AG09319 (cell line): ENCODE measurements at regions not wholly inside any gene's neighbourhood (a gene's known extent, or its start where the extent isn't known, plus 50 kb on each side); places are given as distances from the start of the nearest gene placed in this dataset.
"Not testable (repeated sequence)": the region's sequence is repeated elsewhere in the genome, so short reads cannot be mapped to it uniquely, and the experiment has no call there.

Source experiments
- DNase-seq: peaks from one replicate; pipeline ENCODE4 v3.0.0-alpha.2; 2010; ENCODE audit warnings: low read depth; ENCODE audit errors: extremely low read depth
- CTCF ChIP-seq: IDR thresholded peaks from 2 replicates; pipeline ENCODE4 v1.5.1; 2011; ENCODE audit warnings: low read depth, mild to moderate bottlenecking, inconsistent platforms, low read length, moderate library complexity

DNA sequence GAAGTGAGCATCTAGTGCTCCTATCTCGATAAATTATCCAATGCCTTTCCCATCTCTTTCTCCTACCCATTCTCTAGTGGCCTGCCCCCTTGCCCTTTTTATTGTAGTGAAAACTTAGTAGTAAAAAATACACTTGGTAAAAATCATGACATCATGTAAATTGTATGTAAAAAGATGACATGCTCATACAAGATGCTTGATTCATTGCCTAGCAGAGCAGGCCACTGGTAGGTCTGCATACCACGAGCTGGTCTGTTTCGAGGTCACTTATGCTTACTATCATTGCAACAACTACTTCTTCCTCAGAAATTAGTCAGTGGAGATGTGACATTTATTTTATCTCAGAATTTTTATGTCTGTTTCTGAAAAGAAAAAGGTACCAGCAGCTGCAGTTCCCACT, 177.3 kb downstream of the C9orf152 start:
- no peak for TF ChIP-seq CTCF
- DNase-seq = no peak

GRCh38 chr9:110031511-110032173, 176.3 kb downstream of the C9orf152 start:
- no peak for TF ChIP-seq CTCF
- DNase-seq = no peak

DNA sequence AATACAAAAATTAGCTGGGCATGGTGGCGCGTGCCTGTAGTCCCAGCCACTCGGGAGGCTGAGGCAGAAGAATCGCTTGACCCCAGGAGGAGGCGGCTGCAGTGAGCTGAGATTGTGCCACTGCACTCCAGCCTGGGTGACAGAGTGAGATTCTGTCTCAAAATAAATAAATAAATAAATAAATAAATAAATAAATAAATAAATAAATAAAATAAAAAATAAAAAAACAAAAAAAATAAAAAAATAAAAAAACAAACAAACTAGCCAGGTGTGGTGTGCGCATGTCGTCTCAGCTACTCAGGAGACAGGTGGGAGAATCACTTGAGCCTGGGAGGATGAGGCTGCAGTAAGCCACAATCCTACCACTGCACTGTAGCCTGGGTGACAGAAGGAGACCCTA, 175.4 kb downstream of the C9orf152 start:
- not testable (repeated sequence) for DNase-seq

DNA sequence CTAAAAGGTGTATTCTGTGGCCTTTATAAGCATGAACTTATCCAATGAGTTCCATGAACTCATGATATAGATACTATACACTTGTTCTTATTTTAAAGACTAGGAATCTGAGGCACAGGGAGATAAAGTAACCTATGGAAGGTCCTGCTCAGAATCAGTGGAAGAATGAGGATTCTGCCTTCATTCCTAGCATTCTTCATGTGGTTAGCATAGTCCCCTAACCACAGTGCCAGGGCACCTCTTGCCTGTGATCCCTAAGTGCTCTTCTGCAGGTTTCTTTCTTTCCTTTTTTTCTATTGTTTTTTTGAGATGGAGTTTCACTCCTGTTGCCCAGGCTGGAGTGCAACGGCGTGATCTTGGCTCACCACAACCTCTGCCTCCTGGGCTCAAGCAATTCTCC, 174.1 kb downstream of the C9orf152 start:
- no peak for DNase-seq
- TF ChIP-seq CTCF = no peak

DNA sequence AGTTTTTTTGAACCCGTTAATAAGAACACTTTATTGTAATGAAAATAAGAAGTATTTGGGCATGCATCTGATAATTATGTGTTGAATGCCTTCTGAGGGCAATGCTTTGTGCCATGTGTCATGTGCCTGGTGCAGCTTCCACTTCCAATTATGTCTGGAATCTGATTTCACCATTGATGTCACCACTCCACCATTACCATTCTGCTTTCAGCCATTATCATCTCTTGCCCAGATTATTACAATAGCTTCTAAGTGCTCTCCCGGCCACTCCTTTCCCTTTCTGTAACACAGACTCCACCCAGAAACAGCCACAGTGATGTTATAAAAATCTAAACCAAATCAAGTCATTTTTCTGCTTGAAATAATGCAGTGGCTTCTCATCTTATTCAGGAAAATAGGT, 171.7 kb downstream of the C9orf152 start:
- DNase-seq = no peak
- no peak for TF ChIP-seq CTCF

DNA sequence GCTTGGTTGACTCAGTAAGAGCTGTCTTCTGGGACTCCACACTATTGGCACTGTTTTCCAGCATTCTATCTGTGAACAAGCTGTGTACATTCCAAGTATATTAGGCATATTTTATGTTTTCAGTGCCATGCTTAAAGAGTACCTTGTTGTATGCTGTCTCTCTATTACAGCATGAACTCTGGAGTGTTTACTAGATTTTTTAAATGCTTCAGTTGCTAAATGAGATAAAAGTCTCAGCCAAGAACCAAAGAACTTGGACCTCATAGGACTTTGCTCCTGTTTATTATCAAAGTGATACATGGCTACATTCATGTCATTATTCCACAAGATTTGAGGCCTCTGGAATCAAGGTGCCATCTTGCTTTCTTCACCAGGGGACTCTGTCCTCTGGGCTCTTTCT, 167.2 kb downstream of the C9orf152 start:
- no peak for DNase-seq
- no peak for TF ChIP-seq CTCF

DNA sequence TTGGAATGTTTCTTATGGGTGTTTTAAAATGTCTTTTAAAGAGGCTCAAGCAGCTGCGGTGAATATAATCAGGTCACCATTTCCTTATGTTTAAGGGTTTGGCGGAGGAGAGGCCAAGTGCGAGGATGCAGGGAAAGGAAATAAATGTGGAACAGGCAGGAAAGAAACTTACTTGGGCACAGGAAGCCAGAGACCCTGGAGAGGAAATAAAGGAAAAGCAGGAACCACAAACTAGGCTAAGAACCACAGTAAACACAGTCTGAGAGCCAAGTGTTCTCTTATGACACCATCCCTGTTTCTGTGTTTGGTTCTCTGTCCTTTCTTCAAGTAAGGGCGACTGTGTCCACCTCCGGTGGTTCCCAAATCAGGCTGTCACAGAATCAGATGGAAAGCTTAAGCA, 166.5 kb downstream of the C9orf152 start:
- DNase-seq = no peak
- TF ChIP-seq CTCF = no peak

DNA sequence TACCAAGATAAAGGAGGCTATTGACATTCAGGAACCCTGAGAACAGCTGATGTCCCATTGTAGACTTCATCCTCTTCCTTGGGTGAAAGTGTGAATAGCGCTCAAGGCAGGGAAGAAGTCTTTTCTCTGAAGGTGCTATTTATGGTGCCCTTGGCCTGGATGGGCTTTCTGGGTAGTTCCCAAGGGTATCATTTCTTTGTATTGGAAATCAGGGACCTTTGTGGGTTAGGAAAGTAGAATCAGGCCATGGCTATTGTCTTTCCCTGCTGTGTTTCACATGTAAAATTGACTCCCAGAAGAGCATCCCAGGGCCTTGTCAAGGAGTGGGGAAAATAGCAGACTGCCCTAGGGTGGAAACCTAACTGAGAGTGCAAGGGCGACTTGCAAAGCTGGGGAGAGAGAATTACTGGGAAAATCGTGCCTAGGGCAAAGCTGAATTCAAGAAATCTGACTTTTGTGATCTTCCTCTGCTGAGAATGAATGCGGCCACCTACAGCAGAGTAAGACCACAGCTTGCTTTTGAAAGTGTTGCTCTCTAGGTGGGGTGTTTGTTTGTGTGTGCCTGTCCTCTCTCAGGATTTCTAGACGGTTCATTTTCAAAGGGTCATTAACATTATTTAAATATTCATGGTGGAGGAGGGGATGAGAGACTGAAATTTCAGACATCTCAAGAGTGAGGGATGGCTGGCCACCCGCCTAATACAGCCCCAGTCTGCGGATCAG, 160.6 kb downstream of the C9orf152 start:
- DNase-seq = no peak
- no peak for TF ChIP-seq CTCF
